Inferior parietal cortex (tissue), 1 donor: ENCODE measurements at regions not wholly inside any gene's neighbourhood (a gene's known extent, or its start where the extent isn't known, plus 50 kb on each side); places are given as distances from the start of the nearest gene placed in this dataset.

ENCODE experiments used
- DNase-seq: peaks from one replicate; pipeline ENCODE4 v3.0.0-alpha.2; 2016; ENCODE audit errors: extremely low spot score

GRCh38 chr17:15048933-15049794 is 216.0 kb downstream of the PMP22 start:
- DNase-seq, result no peak

GRCh38 chr17:15048381-15048780 is 216.7 kb downstream of the PMP22 start:
- DNase-seq, result no peak

- DNase-seq, result no peak
These were observed 222.8 kb downstream of the PMP22 start for GRCh38 chr17:15042311-15042710.

- no peak for DNase-seq
These were observed 225.8 kb downstream of the PMP22 start for GRCh38 chr17:15039366-15039765.

- no peak for DNase-seq
These were observed 226.5 kb downstream of the PMP22 start for GRCh38 chr17:15038656-15039055.

GRCh38 chr17:15036238-15036637 is 228.9 kb downstream of the PMP22 start:
- no peak for DNase-seq

GRCh38 chr17:15031975-15032374 is 233.2 kb downstream of the PMP22 start:
- DNase-seq, result no peak

- DNase-seq, result no peak
These were observed 235.7 kb downstream of the PMP22 start for GRCh38 chr17:15029469-15029868.

- no peak for DNase-seq
These were observed 237.3 kb downstream of the PMP22 start for GRCh38 chr17:15027853-15028252.

GRCh38 chr17:15026088-15026487 is 239.0 kb downstream of the PMP22 start:
- DNase-seq, result no peak

GRCh38 chr17:15023589-15024336 is 241.4 kb downstream of the PMP22 start:
- DNase-seq, result no peak

- no peak for DNase-seq
These were observed 246.0 kb downstream of the PMP22 start for GRCh38 chr17:15019158-15019557.

GRCh38 chr17:15012351-15012980 is 252.7 kb downstream of the PMP22 start:
- no peak for DNase-seq

- no peak for DNase-seq
These were observed 256.0 kb downstream of the PMP22 start for GRCh38 chr17:15009087-15009486.

GRCh38 chr17:15007147-15007553 is 258.0 kb downstream of the PMP22 start:
- no peak for DNase-seq

GRCh38 chr17:15006421-15007128 is 258.6 kb downstream of the PMP22 start:
- no peak for DNase-seq

- no peak for DNase-seq
These were observed 264.5 kb downstream of the PMP22 start for GRCh38 chr17:15000661-15001060.

- no peak for DNase-seq
These were observed 267.8 kb downstream of the PMP22 start for GRCh38 chr17:14997290-14997689.

- DNase-seq, result no peak
These were observed 279.0 kb downstream of the PMP22 start for GRCh38 chr17:14986127-14986526.

GRCh38 chr17:14972844-14973243 is 292.3 kb downstream of the PMP22 start:
- no peak for DNase-seq

- DNase-seq, result no peak
These were observed 294.1 kb downstream of the PMP22 start for GRCh38 chr17:14971054-14971453.

- DNase-seq, result no peak
These were observed 305.9 kb downstream of the PMP22 start for GRCh38 chr17:14959106-14959648.
